GM12872 (cell line): ENCODE measurements at regions not wholly inside any gene's neighbourhood (a gene's known extent, or its start where the extent isn't known, plus 50 kb on each side); places are given as distances from the start of the nearest gene placed in this dataset.

Experiments used
- TF ChIP-seq, protein P1 (sequence below): IDR thresholded peaks from 3 replicates; pipeline ENCODE4 v1.5.1; 2011; ENCODE audit warnings: low read depth, mild to moderate bottlenecking, low read length, moderate library complexity; ENCODE audit not compliant: insufficient read depth

DNA sequence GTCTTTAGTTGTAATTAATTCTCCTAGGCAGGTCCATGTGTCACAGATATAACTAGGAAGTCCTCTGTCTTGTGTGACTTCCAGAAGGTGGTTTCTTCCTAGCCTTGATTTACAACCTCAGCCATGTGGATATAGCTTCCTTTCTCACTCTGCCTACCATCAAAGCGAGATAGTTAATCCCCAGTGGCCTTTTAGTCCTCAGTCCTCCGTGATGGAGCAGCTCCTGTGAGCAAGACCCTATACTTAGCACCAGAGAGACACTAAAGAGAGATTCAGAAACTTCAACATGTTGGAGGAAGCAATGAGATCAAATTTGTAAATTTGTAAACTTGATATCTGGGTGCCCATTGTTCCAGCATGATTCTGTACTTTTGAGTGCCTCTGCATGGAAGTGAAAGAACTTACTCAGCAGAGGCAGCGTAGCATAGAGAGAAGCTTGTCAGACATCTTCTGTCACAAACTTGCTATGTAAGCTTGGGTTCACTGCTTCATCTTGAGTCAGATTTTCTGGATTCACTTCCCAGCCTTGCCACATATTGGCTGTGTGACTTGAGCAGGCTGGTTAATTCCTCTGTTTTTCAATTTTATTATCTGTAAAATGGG is 170.2 kb upstream of the NR3C1 start:
- TF ChIP-seq, protein P1, sequence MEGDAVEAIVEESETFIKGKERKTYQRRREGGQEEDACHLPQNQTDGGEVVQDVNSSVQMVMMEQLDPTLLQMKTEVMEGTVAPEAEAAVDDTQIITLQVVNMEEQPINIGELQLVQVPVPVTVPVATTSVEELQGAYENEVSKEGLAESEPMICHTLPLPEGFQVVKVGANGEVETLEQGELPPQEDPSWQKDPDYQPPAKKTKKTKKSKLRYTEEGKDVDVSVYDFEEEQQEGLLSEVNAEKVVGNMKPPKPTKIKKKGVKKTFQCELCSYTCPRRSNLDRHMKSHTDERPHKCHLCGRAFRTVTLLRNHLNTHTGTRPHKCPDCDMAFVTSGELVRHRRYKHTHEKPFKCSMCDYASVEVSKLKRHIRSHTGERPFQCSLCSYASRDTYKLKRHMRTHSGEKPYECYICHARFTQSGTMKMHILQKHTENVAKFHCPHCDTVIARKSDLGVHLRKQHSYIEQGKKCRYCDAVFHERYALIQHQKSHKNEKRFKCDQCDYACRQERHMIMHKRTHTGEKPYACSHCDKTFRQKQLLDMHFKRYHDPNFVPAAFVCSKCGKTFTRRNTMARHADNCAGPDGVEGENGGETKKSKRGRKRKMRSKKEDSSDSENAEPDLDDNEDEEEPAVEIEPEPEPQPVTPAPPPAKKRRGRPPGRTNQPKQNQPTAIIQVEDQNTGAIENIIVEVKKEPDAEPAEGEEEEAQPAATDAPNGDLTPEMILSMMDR, result no peak

DNA sequence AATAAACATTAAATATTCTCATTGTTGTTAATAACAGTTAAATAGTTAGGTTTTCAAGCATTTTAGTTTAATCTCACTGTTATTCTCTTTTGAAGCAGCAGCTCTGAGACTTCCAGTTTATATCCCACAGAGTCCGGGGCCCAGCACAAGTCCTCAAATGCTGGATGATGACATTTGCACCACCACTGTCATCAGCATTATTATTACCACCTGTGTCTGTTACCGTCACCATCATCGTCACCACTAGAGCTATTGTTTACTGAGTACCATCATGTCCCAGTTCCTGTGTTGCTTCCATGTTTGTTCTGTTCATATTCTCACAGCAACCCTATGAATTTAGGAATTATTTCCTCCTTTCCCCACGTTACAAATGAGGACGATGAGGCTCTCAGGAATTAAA is 169.2 kb upstream of the NR3C1 start:
- TF ChIP-seq, protein P1, result no peak

DNA sequence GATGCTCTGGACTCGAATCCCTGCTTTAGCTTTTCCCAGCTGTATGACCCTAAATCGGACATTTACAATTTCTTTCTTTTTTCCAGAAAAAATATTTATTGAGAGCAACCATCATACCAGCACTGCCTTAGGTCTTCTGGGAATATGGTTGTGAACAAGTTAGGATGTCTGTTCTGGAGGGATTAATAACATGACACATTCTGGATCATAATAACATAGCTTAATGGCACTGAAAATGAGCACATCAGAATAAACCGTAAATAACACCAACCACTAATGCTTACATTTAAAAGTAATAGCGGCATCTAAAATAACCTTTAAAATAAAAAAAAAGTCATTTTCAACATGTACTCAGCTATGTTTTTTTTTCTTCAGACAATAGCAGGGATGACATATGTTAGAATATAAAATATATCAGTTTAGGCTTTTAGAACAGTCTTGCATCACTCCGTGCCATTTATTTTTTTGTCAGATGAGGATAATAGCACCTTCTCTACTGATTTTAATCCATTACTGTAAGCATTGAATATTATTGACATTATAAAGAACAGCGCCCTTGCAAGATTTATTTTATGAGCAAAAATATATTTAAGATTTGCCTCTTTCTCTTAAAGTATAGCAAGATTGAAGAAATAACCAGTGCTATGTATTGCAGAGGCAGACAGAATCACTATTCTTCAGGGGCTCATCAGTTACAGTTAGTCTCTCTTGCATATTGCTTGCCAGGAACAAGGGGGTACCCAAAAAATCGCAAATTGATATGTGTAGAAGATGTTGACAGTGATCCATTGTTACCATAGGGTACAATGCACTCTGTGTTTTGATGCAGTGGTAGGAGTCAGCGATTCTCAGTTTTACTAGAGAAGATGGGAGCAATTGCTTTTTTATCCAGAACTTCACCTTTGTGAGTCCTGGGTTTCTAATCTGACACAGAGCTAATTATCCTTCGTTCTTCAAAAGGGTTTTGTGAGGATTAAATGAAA is 168.4 kb upstream of the NR3C1 start:
- TF ChIP-seq, protein P1, result no peak

DNA sequence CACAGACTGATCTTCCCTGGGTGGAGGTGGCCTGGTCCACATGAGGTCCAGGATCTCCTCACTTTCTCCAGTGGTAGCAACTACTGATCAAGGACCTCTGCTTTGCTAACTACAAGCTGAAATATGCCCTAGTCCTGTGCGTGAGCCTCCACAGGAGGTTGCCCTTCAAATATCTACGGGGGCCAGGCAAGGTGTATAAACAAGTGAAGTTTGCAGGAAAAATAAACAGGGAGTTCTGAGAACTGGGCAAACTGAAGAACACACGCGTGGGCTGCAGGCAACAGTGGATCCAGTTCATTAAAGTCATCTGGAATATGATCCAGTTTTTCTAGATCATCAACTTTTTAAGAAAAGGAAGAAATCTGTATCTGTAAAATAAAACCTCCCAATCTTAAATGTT is 167.5 kb upstream of the NR3C1 start:
- TF ChIP-seq, protein P1, result no peak

DNA sequence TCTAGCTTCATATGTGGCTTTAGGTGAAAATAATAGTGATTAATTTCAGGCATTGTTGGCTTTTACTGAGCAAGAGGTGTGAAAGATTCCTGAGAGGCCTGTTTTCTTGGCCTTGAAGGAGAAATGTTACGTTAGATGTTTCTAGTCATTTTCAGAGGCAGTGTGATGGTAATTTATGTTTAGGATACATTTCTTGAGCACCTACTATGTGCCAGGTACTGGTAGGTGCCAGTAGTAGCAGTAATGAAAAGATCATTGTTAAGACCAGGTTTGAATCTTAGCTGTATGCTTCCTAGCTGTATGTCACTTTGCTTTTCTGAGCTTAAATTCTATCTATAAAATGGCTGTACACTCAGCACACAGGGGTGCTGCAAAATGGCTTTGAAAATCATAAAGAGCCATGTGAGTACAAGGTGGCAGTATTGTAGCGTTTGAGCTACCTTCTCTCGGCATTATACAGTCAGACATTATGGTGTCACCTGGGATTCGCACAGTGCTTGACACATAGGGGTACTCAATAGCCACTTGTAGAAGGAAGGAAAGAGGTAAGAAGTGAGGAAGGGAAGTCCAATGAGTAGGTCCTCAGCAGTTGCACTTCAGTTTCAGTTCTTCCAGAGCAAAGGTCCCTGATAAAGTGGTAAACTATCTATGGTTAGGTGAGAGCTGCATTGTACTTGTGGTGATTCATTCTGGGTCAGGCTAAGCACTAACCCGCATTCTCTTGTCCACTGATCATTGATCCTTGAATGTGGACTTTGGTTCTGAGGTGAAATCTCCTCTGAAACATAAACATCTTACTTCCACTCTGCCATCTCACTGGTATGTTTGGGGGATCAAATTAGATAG is 166.5 kb upstream of the NR3C1 start:
- TF ChIP-seq, protein P1, result no peak

DNA sequence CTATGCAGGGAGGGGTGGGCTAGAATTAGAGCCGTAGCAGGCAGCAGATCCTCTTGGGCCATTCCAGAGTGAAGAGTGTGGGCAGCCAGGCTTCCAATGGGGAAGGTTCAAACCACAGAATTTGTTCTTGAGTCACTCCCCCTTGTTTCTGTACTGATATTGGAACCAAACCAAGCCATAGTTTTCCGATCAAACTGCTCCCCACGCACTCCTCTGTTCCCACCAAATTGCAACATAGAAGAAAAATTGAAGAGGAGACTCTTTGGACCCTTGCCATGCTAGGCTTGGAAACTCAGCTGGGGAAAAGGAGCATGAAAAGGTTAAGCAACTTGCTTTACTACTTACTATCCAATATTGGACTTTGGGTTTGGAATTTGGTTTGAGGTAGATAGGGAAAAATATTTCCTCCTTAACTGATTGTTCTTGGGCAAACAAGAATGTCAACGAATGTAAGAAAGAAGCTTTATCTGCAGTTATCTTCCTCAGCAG is 165.8 kb upstream of the NR3C1 start:
- TF ChIP-seq, protein P1, result no peak
